Hepatocyte (in vitro differentiated cells): ENCODE measurements at regions not wholly inside any gene's neighbourhood (a gene's known extent, or its start where the extent isn't known, plus 50 kb on each side); places are given as distances from the start of the nearest gene placed in this dataset.

ENCODE experiments used
- CTCF ChIP-seq: fragments of 200-600 bp; sonication (generic); IDR thresholded peaks from 2 replicates; pipeline ENCODE4 v1.5.1; 2016; ENCODE audit warnings: antibody characterized with exemption, mild to moderate bottlenecking; ENCODE audit not compliant: poor library complexity
- EZH2 ChIP-seq: fragments of 200-600 bp; sonication (generic); IDR thresholded peaks from 2 replicates; pipeline ENCODE4 v1.6.1; 2016; ENCODE audit warnings: antibody characterized with exemption, mild to moderate bottlenecking, borderline replicate concordance

DNA sequence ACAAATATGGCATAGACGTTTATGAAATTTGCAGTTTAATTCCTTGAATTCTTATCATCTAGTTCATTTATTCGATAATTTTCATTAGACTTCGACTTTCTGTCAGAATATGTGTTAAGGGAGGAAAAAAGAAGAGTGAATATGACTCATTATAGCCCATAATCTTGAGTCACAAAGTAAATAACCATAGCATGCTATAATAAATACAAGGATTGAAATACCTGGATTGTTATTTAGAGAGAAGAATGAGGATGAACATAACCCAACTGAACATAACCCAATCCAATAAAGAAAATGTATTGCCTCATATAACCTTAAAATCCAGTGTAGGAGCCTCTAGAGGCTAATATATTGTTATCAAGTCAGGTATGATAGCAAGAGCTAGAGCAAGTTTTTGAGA lies 1858.3 kb upstream of the RAG2 start:
- TF ChIP-seq CTCF (no peak), EZH2 (no peak)
